Glomerular visceral epithelial cell (primary cell): ENCODE measurements at regions not wholly inside any gene's neighbourhood (a gene's known extent, or its start where the extent isn't known, plus 50 kb on each side); places are given as distances from the start of the nearest gene placed in this dataset.

Experiments used
- DNase-seq: peaks from one replicate; pipeline ENCODE4 v3.0.0-alpha.2; 2016; ENCODE audit errors: extremely low spot score

DNA sequence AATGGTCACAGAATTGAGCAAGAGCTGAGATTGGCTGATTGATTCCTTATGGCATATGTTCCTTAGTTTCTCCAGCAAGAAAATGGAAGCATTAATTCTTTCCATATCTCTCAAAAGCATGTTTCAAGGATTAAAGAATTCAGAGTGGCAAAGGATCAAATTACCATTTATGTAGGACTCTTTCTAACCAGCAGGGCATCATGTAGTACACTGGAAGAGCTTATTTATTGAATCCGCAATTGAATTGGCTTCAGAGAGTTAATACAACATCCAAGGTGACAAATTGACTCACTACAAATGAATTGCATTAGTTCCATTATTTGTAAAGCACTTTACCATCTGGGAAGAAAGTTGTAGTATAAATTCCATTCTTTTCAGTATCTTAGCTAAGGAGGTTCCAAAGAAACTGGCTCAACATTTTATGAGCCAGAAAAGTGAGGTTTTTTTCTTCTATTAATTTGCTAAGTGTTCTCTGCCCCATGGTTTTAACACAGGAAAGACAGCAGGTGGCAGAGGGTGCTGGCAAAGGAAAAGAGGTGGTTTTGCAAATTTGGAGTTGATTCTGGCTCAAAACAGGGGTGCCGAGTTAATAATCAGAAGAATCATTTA, 409.9 kb downstream of the MTX2 start:
- DNase-seq, result no peak

DNA sequence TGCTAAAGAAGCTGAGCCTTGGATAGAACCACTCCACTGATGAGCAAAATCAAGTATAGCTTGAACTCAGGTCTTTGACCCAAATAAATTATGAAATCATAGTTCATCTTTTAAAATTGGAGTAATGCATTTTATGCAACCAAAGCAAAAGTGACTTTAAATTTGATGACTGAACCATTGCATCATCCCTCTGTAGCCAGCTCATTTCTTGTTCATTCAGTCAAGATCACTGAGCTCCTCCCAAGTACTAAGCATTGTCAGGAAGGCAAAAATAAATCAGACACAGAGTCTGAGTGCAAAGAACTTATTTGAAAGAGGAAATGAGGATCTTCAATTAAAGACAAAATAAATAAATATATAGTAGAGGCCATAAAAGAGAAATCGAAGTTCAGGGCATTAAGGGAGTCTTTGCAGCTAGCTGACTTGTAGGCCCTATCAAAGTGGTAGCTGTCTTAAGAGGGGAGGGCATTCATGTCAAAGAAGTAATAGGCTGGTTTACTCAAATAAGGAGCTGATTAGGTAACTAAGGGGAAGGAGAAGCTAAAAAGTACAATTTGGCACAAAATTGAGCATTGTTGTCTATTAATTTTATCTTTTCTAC, 411.8 kb downstream of the MTX2 start:
- no peak for DNase-seq

DNA sequence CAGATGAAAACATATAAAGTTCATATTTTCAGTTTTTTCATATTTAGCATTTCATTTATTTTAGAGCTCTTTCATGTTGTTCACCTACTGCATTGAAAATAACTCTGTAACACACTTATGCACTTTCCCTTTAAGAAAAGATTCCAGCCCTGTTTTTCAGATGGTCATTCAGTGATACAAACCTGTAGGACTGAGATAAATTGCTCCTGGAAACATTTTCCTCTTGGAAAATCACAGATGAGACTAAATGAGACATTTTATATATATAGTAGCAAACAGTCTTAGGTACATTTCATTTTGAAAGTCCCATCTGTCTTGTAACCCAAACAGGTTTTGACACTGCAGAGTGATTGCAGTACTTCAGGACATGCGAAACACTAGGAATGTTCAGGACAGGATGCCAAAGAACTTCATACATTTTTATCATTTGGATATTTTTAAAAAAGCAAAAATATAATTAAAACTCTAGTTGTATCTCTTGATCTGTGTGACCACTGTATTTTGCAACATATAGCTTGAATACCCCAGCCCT, 412.4 kb downstream of the MTX2 start:
- no peak for DNase-seq

DNA sequence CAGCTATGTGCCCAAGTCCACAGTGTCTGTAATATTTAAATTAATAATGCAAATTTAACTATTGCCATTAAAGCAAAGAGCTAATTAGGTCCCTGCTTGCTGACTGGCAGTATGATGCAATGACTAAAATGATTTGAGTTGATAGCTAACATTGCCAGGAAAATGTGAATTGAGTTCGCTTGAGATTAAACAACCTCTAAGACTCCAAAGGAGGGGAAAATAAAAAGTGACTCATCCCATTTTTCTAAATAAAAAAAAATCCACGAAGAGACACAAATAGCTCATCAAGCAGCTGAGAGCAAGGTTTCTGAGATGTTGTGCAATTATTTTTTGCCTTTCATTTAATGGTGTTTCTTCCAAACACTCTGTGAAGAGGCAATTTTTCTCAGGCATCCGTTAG, 413.0 kb downstream of the MTX2 start:
- no peak for DNase-seq

DNA sequence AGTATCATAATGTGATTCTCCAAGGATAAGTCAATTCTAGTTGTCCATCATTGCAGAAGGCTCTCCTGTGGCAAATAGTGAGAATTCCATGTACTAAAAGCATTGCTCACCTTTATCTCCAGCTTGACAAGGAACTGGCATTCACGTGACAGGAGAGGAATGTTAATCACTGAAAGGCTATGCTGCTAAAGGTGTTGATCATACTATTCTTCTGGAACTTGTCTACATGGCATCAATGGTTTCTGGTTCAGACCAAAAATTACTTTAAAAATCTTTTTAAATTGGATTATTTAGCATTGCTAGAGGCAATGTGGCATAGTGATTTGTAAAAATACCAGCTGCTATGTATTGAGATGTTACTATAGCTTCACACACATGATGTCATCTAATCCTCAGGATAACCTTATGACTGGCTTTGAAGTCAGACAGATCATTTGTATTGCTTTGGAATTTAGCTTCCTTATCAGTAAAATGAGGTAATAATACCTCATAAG, 414.4 kb downstream of the MTX2 start:
- DNase-seq, result no peak

DNA sequence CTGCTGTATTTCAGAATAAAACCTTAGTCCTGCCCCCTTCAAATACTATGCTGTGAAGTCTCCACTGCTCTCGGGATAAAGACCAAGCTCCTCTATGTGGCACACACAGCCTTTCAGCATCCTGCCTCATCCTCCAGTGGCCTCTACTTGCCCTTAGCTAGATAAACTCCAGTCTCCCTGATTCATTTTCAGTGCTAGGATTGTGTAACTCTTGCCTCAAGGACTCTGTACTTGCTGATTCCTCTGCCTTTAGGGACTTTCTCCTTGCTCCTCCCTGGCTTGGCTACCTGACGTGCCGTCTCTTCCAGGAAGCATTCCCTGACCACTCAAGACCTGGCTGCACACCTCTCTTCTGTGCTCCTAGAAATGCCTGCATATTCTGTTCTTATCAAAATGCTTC, 416.7 kb downstream of the MTX2 start:
- no peak for DNase-seq

DNA sequence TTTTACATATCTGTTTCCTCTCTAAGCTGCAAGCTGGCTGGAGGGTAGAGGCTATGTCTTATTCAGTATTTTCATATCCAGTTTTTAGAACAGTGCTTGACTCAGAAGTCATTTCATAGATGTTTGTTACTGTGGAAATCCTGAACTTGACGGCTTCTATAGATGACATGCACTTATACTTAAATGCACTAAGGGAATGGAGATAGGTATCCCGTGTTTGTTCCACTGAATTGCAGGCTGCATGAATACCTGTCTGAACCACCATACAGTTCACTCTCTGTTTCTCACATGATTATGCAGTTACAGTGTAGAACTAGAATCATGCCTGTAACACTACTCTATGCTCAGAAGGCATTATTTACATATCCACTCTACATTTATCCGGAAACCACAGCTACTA, 417.1 kb downstream of the MTX2 start:
- no peak for DNase-seq

DNA sequence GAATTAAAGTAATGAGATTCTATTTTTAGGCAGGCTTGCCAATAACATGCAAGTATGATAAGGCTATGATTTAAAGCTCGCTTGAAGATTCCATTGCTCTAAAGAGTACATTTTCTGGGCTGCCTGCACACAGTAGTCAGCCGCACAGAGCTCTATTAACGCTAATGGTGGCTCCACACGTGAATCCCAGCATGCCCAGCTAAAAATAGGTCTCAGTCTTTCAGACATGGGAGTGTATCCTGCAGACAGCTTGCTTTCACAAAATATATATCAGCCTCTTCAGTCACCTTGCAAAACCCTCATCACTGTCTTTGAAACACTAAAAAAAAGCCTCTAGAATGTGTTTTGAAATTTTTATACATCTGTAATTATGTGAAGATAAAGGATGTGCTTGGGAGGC, 418.1 kb downstream of the MTX2 start:
- no peak for DNase-seq

DNA sequence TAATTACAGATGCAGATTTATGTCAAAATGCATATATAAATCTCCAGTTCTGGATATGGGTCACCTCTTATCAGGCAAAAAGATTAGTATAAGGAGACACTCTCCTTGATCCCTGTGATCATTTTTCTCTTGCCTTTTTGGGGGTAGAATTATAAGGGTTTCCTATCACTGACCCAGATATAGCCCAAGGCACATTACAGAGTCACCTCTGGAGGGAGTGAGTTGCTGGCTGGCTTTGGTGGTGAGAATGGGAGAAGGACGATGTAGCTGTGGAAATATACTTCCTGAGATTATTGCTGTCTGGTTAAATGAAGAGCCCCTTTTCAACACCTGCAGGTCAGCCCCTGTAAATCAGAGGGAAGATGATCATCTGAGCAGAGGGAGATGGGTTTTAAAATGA, 418.7 kb downstream of the MTX2 start:
- DNase-seq, result no peak

DNA sequence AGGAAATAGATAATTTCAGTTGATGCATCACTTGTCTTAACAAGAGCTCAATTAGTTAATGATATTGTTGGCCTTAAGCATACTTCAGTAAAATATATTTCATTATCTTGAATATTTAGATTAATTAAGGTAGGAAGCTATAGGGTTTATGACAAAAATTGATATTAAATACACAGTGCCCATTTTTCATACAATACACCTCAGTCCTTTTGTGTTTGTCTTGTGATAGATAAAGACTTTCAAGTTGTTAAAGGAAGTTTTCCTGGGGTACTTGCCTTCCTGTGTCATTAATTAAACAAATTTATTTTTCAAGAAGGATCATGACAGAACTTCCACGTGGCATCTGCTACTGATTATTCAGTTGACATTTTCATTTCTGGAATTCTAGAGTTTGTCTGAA, 420.5 kb downstream of the MTX2 start:
- no peak for DNase-seq

DNA sequence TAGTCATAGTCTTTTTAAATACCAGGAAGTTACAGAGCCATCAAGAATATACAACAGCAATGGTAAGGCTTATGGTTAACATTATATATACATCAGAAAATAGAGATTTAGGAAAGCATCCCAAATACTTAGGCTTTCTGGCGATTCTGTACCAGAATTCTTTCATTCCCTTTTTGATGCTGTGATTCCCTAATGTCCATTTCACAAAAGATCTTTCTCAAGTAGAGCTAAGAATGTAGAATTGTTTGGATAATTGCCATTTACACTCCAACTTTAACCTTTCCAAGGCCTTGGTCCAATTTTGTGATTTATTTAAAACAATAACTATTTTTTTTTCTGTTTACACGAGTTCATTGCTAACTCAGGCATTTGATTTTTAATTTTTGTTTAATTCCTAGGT, 422.2 kb downstream of the MTX2 start:
- no peak for DNase-seq

DNA sequence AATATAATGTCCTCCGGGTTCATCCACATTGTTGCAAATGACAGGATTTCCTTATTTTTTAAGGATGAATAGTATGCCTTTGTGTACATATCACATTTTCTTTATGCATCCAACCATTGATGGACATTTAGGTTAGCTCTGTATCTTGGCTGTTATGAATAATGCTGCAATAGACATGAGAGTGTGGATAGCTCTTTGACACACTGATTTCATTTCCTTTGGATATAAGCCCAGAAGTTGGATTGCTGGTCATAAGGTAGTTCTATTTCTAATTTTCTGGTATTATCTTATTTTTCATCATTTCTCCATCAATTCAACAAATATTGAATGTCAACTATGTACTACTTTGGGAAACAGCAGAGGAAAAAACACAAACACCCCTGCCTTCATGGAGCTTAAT, 423.3 kb downstream of the MTX2 start:
- no peak for DNase-seq

DNA sequence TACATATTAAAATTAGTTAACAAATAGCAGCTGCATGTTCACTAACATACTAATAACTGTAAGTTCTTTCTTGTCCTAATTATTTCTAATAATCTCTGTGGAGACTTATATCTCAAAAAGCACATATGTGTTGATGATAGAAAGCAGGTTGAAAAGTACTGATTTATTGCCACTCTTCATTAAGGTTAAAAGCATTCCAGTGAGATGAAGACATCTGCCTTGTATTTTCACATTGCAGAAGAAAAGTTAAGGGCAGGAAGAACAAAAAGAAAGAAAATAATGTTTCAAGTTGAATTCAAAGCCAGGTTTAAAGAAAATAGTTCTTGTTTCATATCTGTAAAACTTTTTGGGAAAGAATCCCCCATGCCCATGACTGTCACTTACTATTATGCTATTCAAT, 429.9 kb downstream of the MTX2 start:
- DNase-seq, result no peak

DNA sequence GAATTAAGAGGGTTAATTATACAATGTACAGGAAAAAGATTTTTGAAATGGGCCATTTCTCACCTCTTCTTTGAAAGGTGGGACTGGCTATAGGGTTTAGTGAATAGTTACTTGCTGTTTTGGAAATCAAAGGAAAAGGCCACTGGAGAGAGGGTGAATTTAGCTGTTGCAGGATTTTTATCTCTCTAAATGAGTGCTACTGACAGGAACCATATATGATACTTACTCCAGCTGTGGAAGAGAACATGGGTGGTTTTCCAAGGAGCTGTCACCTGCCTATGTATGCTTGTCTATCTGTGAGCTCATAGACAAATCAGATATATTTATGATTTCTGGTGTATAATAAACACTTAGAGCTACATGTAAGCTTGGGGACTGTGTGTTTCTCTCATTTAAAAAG, 430.4 kb downstream of the MTX2 start:
- DNase-seq, result no peak

DNA sequence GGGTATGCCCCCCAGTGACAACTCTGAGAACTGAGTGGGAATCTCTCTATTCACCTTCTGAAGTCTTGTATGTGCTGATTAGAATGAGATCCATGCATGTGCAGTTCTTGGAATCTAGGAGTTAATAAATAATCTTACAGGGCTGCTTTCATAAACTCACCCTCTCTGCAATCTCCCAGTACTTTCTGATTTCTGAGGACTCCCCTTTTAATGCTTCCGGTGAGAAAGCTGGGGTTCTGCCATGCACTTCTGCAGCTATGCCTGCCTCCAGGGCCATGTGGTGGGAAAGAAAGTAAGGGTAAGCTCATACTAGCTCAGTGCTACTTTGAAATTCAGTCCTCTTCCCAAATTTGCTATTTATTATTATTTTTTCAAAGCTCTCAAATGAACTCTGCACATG, 432.9 kb downstream of the MTX2 start:
- peak; percentile 2 for DNase-seq

DNA sequence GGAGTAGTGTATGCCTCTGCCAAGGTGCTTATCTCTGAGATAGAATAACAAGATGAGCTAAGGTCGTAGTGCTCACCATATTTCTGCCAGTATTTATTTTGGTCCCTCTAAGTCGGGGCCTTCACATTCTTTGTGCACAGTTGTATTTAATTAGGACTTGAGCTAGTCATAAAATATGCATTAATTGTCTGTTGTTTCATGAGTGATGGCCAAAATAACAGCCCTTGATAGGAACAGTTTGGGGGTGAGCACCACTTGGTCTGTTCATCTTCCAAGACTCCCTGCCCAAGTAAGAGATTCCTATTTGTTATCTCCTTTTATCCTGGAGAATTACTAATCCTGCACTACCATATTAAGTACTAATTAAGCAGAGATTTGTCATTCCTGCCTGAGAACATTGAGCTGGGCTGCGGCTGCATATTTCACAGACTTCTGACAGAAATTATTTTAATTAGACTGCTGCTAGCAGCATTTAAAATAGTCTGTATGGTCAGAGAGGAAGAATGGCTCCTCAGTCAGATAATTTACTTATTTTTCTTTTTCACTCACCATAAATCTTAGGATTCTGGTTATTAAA, 435.1 kb downstream of the MTX2 start:
- no peak for DNase-seq

DNA sequence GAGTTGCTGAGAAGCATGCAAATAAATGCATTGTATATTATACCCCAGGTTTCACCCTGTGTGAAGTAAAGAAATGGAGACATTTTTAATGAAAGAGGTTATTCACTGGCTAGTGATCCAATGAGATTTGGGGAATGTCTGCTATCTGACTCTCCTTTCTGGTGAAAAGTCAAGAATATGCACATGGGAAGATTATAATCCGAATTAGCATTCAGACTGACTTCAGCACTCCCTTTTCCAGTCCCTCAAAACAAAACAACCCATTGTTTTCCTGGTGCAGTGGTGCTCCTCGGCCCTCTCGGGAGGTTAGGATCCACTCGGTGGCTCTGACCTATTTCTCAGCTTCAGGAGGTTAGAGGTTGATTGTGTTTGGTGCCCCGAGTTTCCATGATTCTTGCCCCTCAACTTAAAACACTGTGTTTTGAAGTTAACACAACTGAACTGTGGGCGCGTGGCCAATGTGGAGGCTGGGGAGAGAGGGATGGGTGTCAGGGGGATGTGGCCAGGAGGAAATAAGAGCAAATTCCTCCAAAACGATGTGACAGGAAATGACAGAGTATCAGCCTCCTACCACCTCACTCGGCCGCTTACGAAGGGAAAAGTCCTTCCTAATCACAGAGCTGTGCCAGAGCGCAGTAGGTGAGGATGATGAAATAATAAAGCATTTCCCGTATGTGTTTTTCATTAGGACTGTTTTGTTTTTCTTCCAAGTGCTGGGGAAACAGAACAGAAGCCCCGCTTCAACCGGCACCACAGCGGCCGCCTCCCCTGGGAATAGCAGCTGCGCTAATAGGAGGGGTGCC, 440.1 kb downstream of the MTX2 start:
- DNase-seq, result no peak

DNA sequence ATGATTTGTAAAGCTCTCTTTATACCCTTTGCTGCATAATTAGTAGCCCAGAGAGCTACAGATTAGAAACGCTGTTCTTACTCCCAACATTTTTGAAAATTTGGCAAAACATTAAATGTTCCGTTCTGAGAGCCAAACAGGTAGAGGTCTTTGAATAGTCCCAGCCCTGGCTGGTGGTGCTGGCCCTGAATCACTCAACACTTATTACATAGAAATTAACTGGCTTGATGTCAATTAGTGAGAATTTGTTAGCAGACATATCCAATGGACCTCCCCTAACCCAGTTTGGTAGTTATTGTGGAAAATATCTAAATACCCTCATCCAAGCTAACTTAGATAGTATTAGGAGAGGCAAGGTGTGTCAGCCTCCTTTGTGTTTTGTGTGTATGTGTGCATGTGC, 440.7 kb downstream of the MTX2 start:
- DNase-seq, result no peak

DNA sequence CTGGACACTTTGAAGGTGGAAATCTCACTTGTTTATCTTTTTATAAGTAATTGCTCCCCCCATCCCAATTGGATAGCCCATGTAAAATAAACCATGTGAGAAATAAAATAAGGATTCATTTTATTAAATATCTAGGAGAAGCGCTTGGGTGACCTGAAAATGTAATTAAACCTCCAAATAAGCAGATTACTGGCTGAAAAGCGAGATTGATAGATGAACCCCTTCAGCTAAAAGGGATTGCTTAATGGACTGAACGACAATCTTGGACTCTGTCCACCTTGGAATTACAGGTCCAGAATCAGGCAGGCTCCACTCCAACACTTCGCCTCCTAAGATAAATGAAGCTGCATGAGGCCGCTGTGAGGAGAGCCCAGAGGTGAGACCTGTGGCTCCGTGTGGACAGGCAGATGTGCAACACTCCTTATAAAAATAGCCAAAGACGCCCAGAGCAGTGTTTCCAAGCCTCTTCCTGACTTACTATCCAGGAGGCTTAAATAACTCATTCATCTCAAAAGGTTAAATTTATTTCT, 441.5 kb downstream of the MTX2 start:
- DNase-seq, result no peak

DNA sequence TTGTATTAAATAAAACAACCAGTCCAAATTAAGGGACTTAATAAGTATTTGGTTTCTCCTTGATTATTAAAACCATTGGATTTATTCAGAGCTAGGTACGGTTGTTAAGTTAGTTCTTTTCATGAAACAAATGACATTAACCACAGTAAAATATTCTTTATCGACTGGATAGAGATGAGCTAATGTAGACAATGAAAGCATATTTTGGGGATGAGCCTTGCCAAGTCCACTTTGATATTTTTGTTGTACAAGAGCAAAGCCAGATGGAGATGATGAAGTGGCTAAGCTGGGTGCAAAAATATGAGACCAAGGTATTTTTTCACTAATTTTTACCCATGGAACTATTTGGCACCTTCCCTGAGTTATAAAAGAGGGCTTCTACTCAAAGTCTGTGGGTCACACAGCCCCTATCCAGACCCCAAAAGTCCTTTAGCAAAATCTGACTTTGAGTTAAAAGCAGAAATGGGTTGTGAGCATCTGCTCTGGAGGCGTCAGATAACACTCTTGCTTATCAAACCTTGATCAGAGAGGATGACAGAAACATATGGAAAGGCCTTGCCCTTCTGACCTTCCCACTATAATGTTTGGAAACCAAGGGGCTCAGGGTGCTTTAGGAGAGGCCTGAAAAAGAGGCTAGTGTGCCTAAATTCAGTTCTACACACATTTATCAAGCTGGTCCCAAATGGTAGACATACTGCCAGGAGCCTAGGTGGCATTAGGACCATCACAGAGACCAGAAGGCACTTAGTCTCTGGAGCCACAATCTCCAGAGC, 456.8 kb downstream of the MTX2 start:
- DNase-seq, result no peak

DNA sequence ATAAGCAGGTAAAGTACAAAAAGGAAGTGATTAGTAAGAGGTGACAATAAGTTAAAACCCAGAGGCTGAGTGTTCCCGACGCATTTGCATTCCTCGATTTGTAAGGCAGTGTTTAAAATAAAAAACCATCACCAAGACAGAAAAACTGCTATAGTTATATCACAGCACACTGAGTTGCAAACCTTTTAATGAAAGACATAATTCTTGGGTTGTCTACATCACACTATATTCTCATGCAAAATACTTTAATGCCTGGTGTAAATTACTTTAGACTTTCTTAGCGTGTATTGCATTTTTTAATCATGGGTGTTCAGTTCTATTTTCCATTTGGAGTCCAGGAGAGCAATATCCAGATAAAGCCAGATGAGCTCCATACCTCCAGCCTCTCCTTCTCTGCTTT, 458.5 kb downstream of the MTX2 start:
- no peak for DNase-seq
